Thyroid gland (tissue), 4 donors: ENCODE measurements at regions not wholly inside any gene's neighbourhood (a gene's known extent, or its start where the extent isn't known, plus 50 kb on each side); places are given as distances from the start of the nearest gene placed in this dataset.
"Not testable (repeated sequence)": the region's sequence is repeated elsewhere in the genome, so short reads cannot be mapped to it uniquely, and the experiment has no call there.

ENCODE experiments used
- DNase-seq, 2 donors: peaks; one replicate each; pipeline ENCODE4 v3.0.0-alpha.2; 2019
- H3K27ac ChIP-seq, 3 donors: fragments of 200-600 bp; sonication (generic); 1 replicate in 2 of 3; 2 replicates in 1 of 3; pipeline ENCODE4 v1.5.1; 2016 to 2019; ENCODE audit warnings: mild to moderate bottlenecking in 1 of 3, moderate library complexity in 1 of 3
- H3K27me3 ChIP-seq: fragments of 200-600 bp; sonication (generic); one replicate; pipeline ENCODE4 v1.5.1; 2019
- H3K36me3 ChIP-seq, 2 donors: fragments of 200-600 bp; sonication (generic); one replicate each; pipeline ENCODE4 v1.5.1; 2016 to 2019
- H3K4me1 ChIP-seq, 2 donors: fragments of 200-600 bp; sonication (generic); one replicate each; pipeline ENCODE4 v1.5.1; 2017 to 2019
- H3K4me3 ChIP-seq, 3 donors: fragments of 200-600 bp; sonication (generic); replicated peaks in 1 of 3; 1 replicate in 2 of 3; 2 replicates in 1 of 3; pipeline ENCODE4 v1.5.1; 2016; ENCODE audit warnings: mild to moderate bottlenecking in 1 of 3
- H3K9me3 ChIP-seq: fragments of 200-600 bp; sonication (generic); one replicate; pipeline ENCODE4 v1.5.1; 2017
- CTCF ChIP-seq, 6 experiments: fragments of 200-600 bp in 3 of 6; fragments of 450-650 bp in 3 of 6; sonication (generic) in 3 of 6; IDR thresholded peaks; one replicate each; pipeline ENCODE4 v1.5.1; 2016 to 2019; ENCODE audit warnings: antibody characterized with exemption in 6 of 6, mild to moderate bottlenecking in 2 of 6, inconsistent platforms in 1 of 6, moderate library complexity in 1 of 6
- POLR2A ChIP-seq, 2 donors: fragments of 450-650 bp; IDR thresholded peaks; one replicate each; pipeline ENCODE4 v1.6.1; 2017; ENCODE audit warnings: antibody characterized with exemption in 2 of 2, mild to moderate bottlenecking in 2 of 2, moderate library complexity in 1 of 2
- WGBS, 2 donors: methylation state at CpG; one replicate each; pipeline ENCODE4 v1.1.5; 2017; 5-methylcytosine and 5-hydroxymethylcytosine counted together
- intact Hi-C: fragments of 100-400 bp; cut with DNase I; formaldehyde crosslinking; loops from one replicate; pipeline ENCODE4 v1.15.1; 2023

- Histone ChIP-seq H3K36me3 (no peaks in the 10 kb centered on the region), H3K4me1 (no peaks in the 10 kb centered on the region), H3K4me3 (no peak overlapping the region), H3K9me3 (no peaks in the 10 kb centered on the region), H3K27me3 (no peaks in the 10 kb centered on the region), H3K27ac (no peak overlapping the region)
- WGBS, 2 donors = 75 to 79% methylated on average over 2 of the region's 2 CpGs
- DNase-seq = no peak
- no peak for TF ChIP-seq CTCF (IDR thresholded peaks at IDR 0.05)
- no peak for TF ChIP-seq POLR2A (IDR thresholded peaks at IDR 0.05)
- intact Hi-C loops = no loop called here
These were observed 441.1 kb upstream of the RORB start for GRCh38 chr9:74056023-74056422.

GRCh38 chr9:74057051-74057450 is 440.1 kb upstream of the RORB start:
- H3K4me3 ChIP-seq = not testable (repeated sequence)

GRCh38 chr9:74064702-74065101 is 432.4 kb upstream of the RORB start:
- Histone ChIP-seq H3K4me3 (no peak overlapping the region), H3K4me1 (no peaks in the 10 kb centered on the region), H3K27ac (no peak overlapping the region), H3K27me3 (no peaks in the 10 kb centered on the region), H3K36me3 (no peaks in the 10 kb centered on the region), H3K9me3 (no peaks in the 10 kb centered on the region)
- no peak for DNase-seq
- intact Hi-C loops = no loop called here
- no peak for TF ChIP-seq CTCF (IDR thresholded peaks at IDR 0.05)
- TF ChIP-seq POLR2A (IDR thresholded peaks at IDR 0.05) = no peak
- WGBS, 2 donors = 66 to 98% methylated on average over 2 of the region's 2 CpGs

More at GRCh38 chr9:74057051-74057450, 440.1 kb upstream of the RORB start:
- intact Hi-C loops, H3K9me3 ChIP-seq, H3K36me3 ChIP-seq, DNase-seq, H3K27me3 ChIP-seq, H3K4me1 ChIP-seq, H3K27ac ChIP-seq: not testable (repeated sequence)

GRCh38 chr9:74066128-74066527 is 431.0 kb upstream of the RORB start:
- DNase-seq = no peak
- Histone ChIP-seq H3K36me3 (no peaks in the 10 kb centered on the region), H3K9me3 (no peaks in the 10 kb centered on the region), H3K27ac (no peak overlapping the region), H3K4me3 (no peak overlapping the region), H3K27me3 (no peaks in the 10 kb centered on the region), H3K4me1 (no peaks in the 10 kb centered on the region)
- intact Hi-C loops = no loop called here
- TF ChIP-seq CTCF (IDR thresholded peaks at IDR 0.05) (no peak), POLR2A (IDR thresholded peaks at IDR 0.05) (no peak)
- 63 to 65% methylated on average over 2 of the region's 2 CpGs for WGBS, 2 donors

GRCh38 chr9:74066605-74067004 is 430.5 kb upstream of the RORB start:
- H3K27ac ChIP-seq = no peak overlapping the region
- intact Hi-C loops = no loop called here
- no peaks in the 10 kb centered on the region for H3K4me1 ChIP-seq
- TF ChIP-seq CTCF (IDR thresholded peaks at IDR 0.05) (no peak), POLR2A (IDR thresholded peaks at IDR 0.05) (no peak)
- H3K4me3 ChIP-seq = no peak overlapping the region
- 74 to 82% methylated on average over 5 to 6 of the region's 6 CpGs for WGBS, 2 donors
- DNase-seq = no peak
- H3K36me3 ChIP-seq = no peaks in the 10 kb centered on the region
- H3K9me3 ChIP-seq = no peaks in the 10 kb centered on the region
- no peaks in the 10 kb centered on the region for H3K27me3 ChIP-seq

- TF ChIP-seq POLR2A (IDR thresholded peaks at IDR 0.05) (no peak), CTCF (IDR thresholded peaks at IDR 0.05) (no peak)
- no peak for DNase-seq
- intact Hi-C loops = no loop called here
- Histone ChIP-seq H3K4me3 (no peak overlapping the region), H3K9me3 (no peaks in the 10 kb centered on the region), H3K4me1 (no peaks in the 10 kb centered on the region), H3K27ac (no peak overlapping the region), H3K27me3 (no peaks in the 10 kb centered on the region), H3K36me3 (no peaks in the 10 kb centered on the region)
These were observed 425.6 kb upstream of the RORB start for GRCh38 chr9:74071502-74071901.
